Fibroblast of gingiva (primary cell): ENCODE measurements at regions not wholly inside any gene's neighbourhood (a gene's known extent, or its start where the extent isn't known, plus 50 kb on each side); places are given as distances from the start of the nearest gene placed in this dataset.

Experiments used
- DNase-seq: peaks from one replicate; pipeline ENCODE4 v3.0.0-alpha.2; 2011; ENCODE audit warnings: low read depth

- no peak for DNase-seq
Measured at GRCh38 chr9:28620661-28621060, 1047.4 kb upstream of the C9orf72 start.

GRCh38 chr9:28624771-28625170, 1051.5 kb upstream of the C9orf72 start:
- no peak for DNase-seq

- no peak for DNase-seq
Measured at GRCh38 chr9:28628031-28628430, 1054.8 kb upstream of the C9orf72 start.

- DNase-seq: no peak
Measured at GRCh38 chr9:28648723-28649122, 1075.4 kb upstream of the C9orf72 start.

- no peak for DNase-seq
Measured at GRCh38 chr9:28650327-28650726, 1077.0 kb upstream of the C9orf72 start.

- no peak for DNase-seq
Measured at GRCh38 chr9:28651050-28651722, 1077.9 kb upstream of the C9orf72 start.

GRCh38 chr9:28653216-28653615, 1079.9 kb upstream of the C9orf72 start:
- no peak for DNase-seq

GRCh38 chr9:28656727-28657126, 1083.4 kb upstream of the C9orf72 start:
- DNase-seq: no peak

- no peak for DNase-seq
Measured at GRCh38 chr9:28661853-28662252, 1088.6 kb upstream of the C9orf72 start.

GRCh38 chr9:28662675-28663074, 1089.4 kb upstream of the C9orf72 start:
- no peak for DNase-seq

GRCh38 chr9:28668158-28668557, 1094.9 kb upstream of the C9orf72 start:
- no peak for DNase-seq

- no peak for DNase-seq
Measured at GRCh38 chr9:28671000-28671399, 1097.7 kb upstream of the C9orf72 start.

- no peak for DNase-seq
Measured at GRCh38 chr9:28678097-28678496, 1104.8 kb upstream of the C9orf72 start.

- DNase-seq: no peak
Measured at GRCh38 chr9:28688172-28688571, 1114.9 kb upstream of the C9orf72 start.

GRCh38 chr9:28692012-28692411, 1118.7 kb upstream of the C9orf72 start:
- DNase-seq: no peak

- no peak for DNase-seq
Measured at GRCh38 chr9:28696960-28697359, 1123.7 kb upstream of the C9orf72 start.

GRCh38 chr9:28699632-28700031, 1126.4 kb upstream of the C9orf72 start:
- DNase-seq: no peak

GRCh38 chr9:28707616-28708015, 1134.3 kb upstream of the C9orf72 start:
- DNase-seq: no peak

GRCh38 chr9:28714188-28714587, 1140.9 kb upstream of the C9orf72 start:
- no peak for DNase-seq

- DNase-seq: no peak
Measured at GRCh38 chr9:28718226-28718625, 1144.9 kb upstream of the C9orf72 start.

- DNase-seq: no peak
Measured at GRCh38 chr9:28720746-28721145, 1147.5 kb upstream of the C9orf72 start.

- DNase-seq: no peak
Measured at GRCh38 chr9:28730111-28730510, 1156.8 kb upstream of the C9orf72 start.

- no peak for DNase-seq
Measured at GRCh38 chr9:28735738-28736342, 1162.6 kb upstream of the C9orf72 start.

GRCh38 chr9:28741459-28741858, 1168.2 kb upstream of the C9orf72 start:
- DNase-seq: no peak
